ENCODE measurements at regions not wholly inside any gene's neighbourhood (a gene's known extent, or its start where the extent isn't known, plus 50 kb on each side); places are given as distances from the start of the nearest gene placed in this dataset.
"Not testable (repeated sequence)": the region's sequence is repeated elsewhere in the genome, so short reads cannot be mapped to it uniquely, and the experiment has no call there.

GRCh38 chr10:100642295-100642994, 102.9 kb upstream of the PAX2 start:
- DNase-seq = no peak

- DNase-seq = no peak
Measured at GRCh38 chr10:100645091-100645490, 100.3 kb upstream of the PAX2 start.

- DNase-seq = no peak
Measured at GRCh38 chr10:100645613-100646392, 99.6 kb upstream of the PAX2 start.

- DNase-seq = no peak
Measured at GRCh38 chr10:100647928-100648327, 97.5 kb upstream of the PAX2 start.

- no peak for DNase-seq
Measured at GRCh38 chr10:100650693-100651092, 94.7 kb upstream of the PAX2 start.

GRCh38 chr10:100651099-100651498, 94.3 kb upstream of the PAX2 start:
- DNase-seq = not testable (repeated sequence)

GRCh38 chr10:100651916-100652315, 93.5 kb upstream of the PAX2 start:
- DNase-seq = no peak

GRCh38 chr10:100652406-100653135, 92.8 kb upstream of the PAX2 start:
- no peak for DNase-seq

GRCh38 chr10:100653238-100653956, 92.0 kb upstream of the PAX2 start:
- no peak for DNase-seq

GRCh38 chr10:100653957-100654781, 91.2 kb upstream of the PAX2 start:
- DNase-seq = no peak

GRCh38 chr10:100654782-100655325, 90.5 kb upstream of the PAX2 start:
- peak in 1 of 4 experiments; percentile 14 for DNase-seq

GRCh38 chr10:100655326-100655759, 90.0 kb upstream of the PAX2 start:
- no peak for DNase-seq

GRCh38 chr10:100655760-100656421, 89.5 kb upstream of the PAX2 start:
- DNase-seq = peak in 1 of 4 experiments; percentile 2

- no peak for DNase-seq
Measured at GRCh38 chr10:100656454-100656853, 88.9 kb upstream of the PAX2 start.

GRCh38 chr10:100658269-100658668, 87.1 kb upstream of the PAX2 start:
- DNase-seq = no peak

GRCh38 chr10:100659361-100660098, 85.9 kb upstream of the PAX2 start:
- DNase-seq = no peak

- DNase-seq = no peak
Measured at GRCh38 chr10:100660365-100660764, 85.0 kb upstream of the PAX2 start.

GRCh38 chr10:100660945-100661344, 84.4 kb upstream of the PAX2 start:
- no peak for DNase-seq

- no peak for DNase-seq
Measured at GRCh38 chr10:100661520-100661919, 83.9 kb upstream of the PAX2 start.

- DNase-seq = no peak
Measured at GRCh38 chr10:100662067-100662466, 83.3 kb upstream of the PAX2 start.

All from activated naive CD4-positive, alpha-beta T cell (primary cell).